HCT116 (cell line): ENCODE measurements at regions not wholly inside any gene's neighbourhood (a gene's known extent, or its start where the extent isn't known, plus 50 kb on each side); places are given as distances from the start of the nearest gene placed in this dataset.

ENCODE experiments used
- ATAC-seq: fragments of 200-7000 bp; cut with Tn5 transposase; 2 replicates; pipeline ENCODE4 v1.9.1; 2020; ENCODE audit warnings: mild to moderate bottlenecking, moderate library complexity
- BruUV-seq: library from RNA; stranded (reverse); fragments of 400-500 nt; replicated peaks from 2 replicates; lab custom pipeline; 2021; lab: Mats Ljungman, UMichigan
- CTCF ChIA-PET: fragments of 300-600 bp; sonication (Branson Sonifier 250); formaldehyde crosslinking; loops from one replicate; lab custom pipeline; 2021; ENCODE audit warnings: antibody characterized with exemption; lab: Charles Lee
- POLR2A ChIA-PET: fragments of 300-600, 350-600 bp; sonication (Branson Sonifier 250); formaldehyde crosslinking; loops from one replicate; lab custom pipeline; 2021; ENCODE audit warnings: antibody characterized with exemption; lab: Charles Lee
- RAD21 ChIA-PET, 2 experiments: fragments of 300-600 bp; sonication (Branson Sonifier 250); formaldehyde crosslinking; loops; one replicate each; lab custom pipeline; 2023; ENCODE audit warnings: low total read pairs in 2 of 2; ENCODE audit not compliant: uncharacterized antibody in 2 of 2, unreplicated experiment in 2 of 2, low non-redundant PET in 1 of 2; lab: Charles Lee
- DNase-seq: peaks from one replicate; pipeline ENCODE4 v3.0.0-alpha.2; 2010; ENCODE audit warnings: low read depth, low spot score
- H2AFZ ChIP-seq: fragments of 200-600 bp; shearing (Covaris generic), sonication (generic); 2 replicates; pipeline ENCODE4 v1.6.1; 2017; ENCODE audit warnings: low read depth, mixed run types, mixed read lengths, antibody characterized with exemption, low read length; ENCODE audit not compliant: poor library complexity, severe bottlenecking
- H3K27ac ChIP-seq: 2 replicates; pipeline ENCODE4 v1.5.1; 2012; ENCODE audit warnings: low read depth, low read length
- H3K27me3 ChIP-seq: fragments of 200-600 bp; sonication (generic); 2 replicates; pipeline ENCODE4 v1.6.1; 2016; ENCODE audit warnings: mixed run types, low read length, mixed read lengths; ENCODE audit not compliant: insufficient read depth
- H3K36me3 ChIP-seq, 2 experiments: fragments of 200-500 bp in 1 of 2; fragments of 200-600 bp in 1 of 2; sonication (Bioruptor generic) in 1 of 2; sonication (generic) in 1 of 2; 2 replicates each; pipeline versions ENCODE4 v1.5.1 to v1.6.1; 2014 to 2016; ENCODE audit warnings: low read length in 2 of 2, inconsistent platforms in 1 of 2, mixed read lengths in 1 of 2, mixed run types in 1 of 2; ENCODE audit not compliant: insufficient read depth in 2 of 2, control insufficient read depth in 1 of 2
- H3K4me1 ChIP-seq, 2 experiments: fragments of 200-600 bp in 1 of 2; sonication (generic) in 1 of 2; 2 replicates each; pipeline versions ENCODE4 v1.5.1 to v1.6.1; 2012 to 2017; ENCODE audit warnings: low read length in 2 of 2, inconsistent platforms in 1 of 2, mild to moderate bottlenecking in 1 of 2, mixed read lengths in 1 of 2, mixed run types in 1 of 2, moderate library complexity in 1 of 2; ENCODE audit not compliant: insufficient read depth in 2 of 2, control insufficient read depth in 1 of 2
- H3K4me2 ChIP-seq: fragments of 200-600 bp; sonication (generic); 2 replicates; pipeline ENCODE4 v1.6.1; 2017; ENCODE audit warnings: mixed run types, low read length, mixed read lengths
- H3K4me3 ChIP-seq, 2 experiments: fragments of 200-600 bp in 1 of 2; sonication (generic) in 1 of 2; replicated peaks in 1 of 2; 2 replicates each; pipeline ENCODE4 v1.5.1; 2011 to 2016; ENCODE audit warnings: low read length in 2 of 2, control low read depth in 1 of 2, low read depth in 1 of 2, mild to moderate bottlenecking in 1 of 2, mixed read lengths in 1 of 2, mixed run types in 1 of 2
- H3K79me2 ChIP-seq: fragments of 200-600 bp; sonication (generic); 2 replicates; pipeline ENCODE4 v1.6.1; 2017; ENCODE audit warnings: mild to moderate bottlenecking, mixed run types, low read length, moderate library complexity, mixed read lengths; ENCODE audit not compliant: insufficient read depth
- H3K9ac ChIP-seq: fragments of 200-600 bp; sonication (generic); 2 replicates; pipeline ENCODE4 v1.6.1; 2016; ENCODE audit warnings: low read length, mixed read lengths
- H3K9me2 ChIP-seq: fragments of 200-600 bp; sonication (generic), shearing (Covaris generic); 2 replicates; pipeline ENCODE4 v1.6.1; 2017; ENCODE audit warnings: mixed run types, mild to moderate bottlenecking, moderate library complexity; ENCODE audit not compliant: insufficient read depth
- H3K9me3 ChIP-seq, 2 experiments: fragments of 200-500 bp in 1 of 2; fragments of 200-600 bp in 1 of 2; sonication (Bioruptor generic) in 1 of 2; sonication (generic) in 1 of 2; 2 replicates each; pipeline ENCODE4 v1.6.1; 2014 to 2017; ENCODE audit warnings: low read length in 2 of 2, mixed read lengths in 2 of 2, inconsistent platforms in 1 of 2, low read depth in 1 of 2, mild to moderate bottlenecking in 1 of 2, mixed run types in 1 of 2, moderate library complexity in 1 of 2; ENCODE audit not compliant: control insufficient read depth in 1 of 2, insufficient read depth in 1 of 2
- H4K20me1 ChIP-seq: fragments of 200-600 bp; sonication (generic), shearing (Covaris generic); 2 replicates; pipeline ENCODE4 v1.6.1; 2017; ENCODE audit warnings: mixed run types, mild to moderate bottlenecking, moderate library complexity; ENCODE audit not compliant: insufficient read depth
- CBX3 ChIP-seq: IDR thresholded peaks from 2 replicates; pipeline ENCODE4 v1.6.1; 2012; ENCODE audit warnings: low read depth
- CEBPB ChIP-seq: IDR thresholded peaks from 2 replicates; pipeline ENCODE4 v1.6.1; 2012; ENCODE audit warnings: low read depth
- EGR1 ChIP-seq: IDR thresholded peaks from 2 replicates; pipeline ENCODE4 v1.6.1; 2012; ENCODE audit warnings: low read depth
- ELF1 ChIP-seq: IDR thresholded peaks from 2 replicates; pipeline ENCODE4 v1.6.1; 2012; ENCODE audit warnings: low read depth, borderline replicate concordance
- EZH2 ChIP-seq: fragments of 200-600 bp; sonication (generic); IDR thresholded peaks from 2 replicates; pipeline ENCODE4 v1.6.1; 2017; ENCODE audit warnings: antibody characterized with exemption, mixed run types
- FOSL1 ChIP-seq: IDR thresholded peaks from 2 replicates; pipeline ENCODE4 v1.6.1; 2012; ENCODE audit warnings: low read depth
- JUND ChIP-seq: IDR thresholded peaks from 2 replicates; pipeline ENCODE4 v1.6.1; 2012
- POLR2A ChIP-seq: IDR thresholded peaks from 2 replicates; pipeline ENCODE4 v1.7.0; 2011; ENCODE audit warnings: borderline replicate concordance; ENCODE audit not compliant: insufficient read depth, insufficient read length; ENCODE audit errors: extremely low read depth
- POLR2AphosphoS5 ChIP-seq: IDR thresholded peaks from 2 replicates; pipeline ENCODE4 v1.6.1; 2011; ENCODE audit warnings: mild to moderate bottlenecking, low read depth, low read length, moderate library complexity
- RAD21 ChIP-seq: IDR thresholded peaks from 2 replicates; pipeline ENCODE4 v1.6.1; 2012; ENCODE audit warnings: low read depth, mild to moderate bottlenecking
- SP1 ChIP-seq: IDR thresholded peaks from 2 replicates; pipeline ENCODE4 v1.6.1; 2012; ENCODE audit warnings: low read depth
- SRF ChIP-seq: IDR thresholded peaks from 2 replicates; pipeline ENCODE4 v1.6.1; 2012; ENCODE audit warnings: low read depth
- TCF7L2 ChIP-seq: IDR thresholded peaks from 2 replicates; pipeline ENCODE4 v1.7.0; 2011; ENCODE audit warnings: borderline replicate concordance, inconsistent platforms; ENCODE audit not compliant: insufficient read depth, insufficient read length; ENCODE audit errors: extremely low read depth
- YY1 ChIP-seq: IDR thresholded peaks from 2 replicates; pipeline ENCODE4 v1.6.1; 2011; ENCODE audit warnings: low read length, low read depth, moderate library complexity, mild to moderate bottlenecking; ENCODE audit not compliant: insufficient replicate concordance; ENCODE audit errors: extremely low read depth
- ZFX ChIP-seq: fragments of 450-650 bp; IDR thresholded peaks from 2 replicates; pipeline ENCODE4 v1.6.1; 2017
- ZNF274 ChIP-seq: fragments of 200-500 bp; sonication (Bioruptor generic); IDR thresholded peaks from 2 replicates; pipeline ENCODE4 v1.6.1; 2014; ENCODE audit warnings: mild to moderate bottlenecking, low read depth, low read length, inconsistent platforms
- intact Hi-C: fragments of 100-400 bp; cut with micrococcal nuclease; formaldehyde crosslinking; loops from 2 replicates; pipeline ENCODE4 v1.10.0; 2022
- TF ChIP-seq, protein P1 (sequence below): IDR thresholded peaks from 2 replicates; pipeline ENCODE4 v1.6.1; 2012; ENCODE audit warnings: low read depth
- TF ChIP-seq, protein P2 (sequence below), 3 experiments: fragments of 200-600 bp in 1 of 3; sonication (generic) in 1 of 3; IDR thresholded peaks in 2 of 3; conservative IDR thresholded peaks in 1 of 3; 2 replicates each; pipeline ENCODE4 v1.5.1; 2012 to 2017; ENCODE audit warnings: low read depth in 2 of 3, low read length in 2 of 3, antibody characterized with exemption in 1 of 3, borderline replicate concordance in 1 of 3, control low read depth in 1 of 3, mild to moderate bottlenecking in 1 of 3, mixed read lengths in 1 of 3, mixed run types in 1 of 3, moderate library complexity in 1 of 3; ENCODE audit not compliant: insufficient read depth in 1 of 3
- TF ChIP-seq, protein P3 (sequence below): IDR thresholded peaks from 2 replicates; pipeline ENCODE4 v1.6.1; 2012

DNA sequence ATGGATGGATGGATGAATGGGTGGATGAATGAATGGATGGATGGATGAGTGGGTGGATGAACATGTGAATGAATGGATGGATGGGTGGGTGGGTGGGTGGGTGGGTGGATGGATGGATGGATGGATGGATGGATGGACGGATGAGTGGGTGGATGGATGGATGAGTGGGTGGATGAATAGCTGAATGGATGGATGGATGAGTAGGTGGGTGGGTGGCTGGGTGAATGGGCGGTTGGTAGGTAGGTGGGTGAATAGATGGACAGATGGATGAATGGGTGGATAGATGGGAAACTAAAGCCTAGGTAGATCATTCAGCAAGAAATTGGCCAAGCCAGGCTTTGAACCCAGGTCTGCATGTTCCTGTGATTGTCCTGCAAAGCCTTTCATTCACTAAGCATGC, 155.6 kb downstream of the WNT5A start (continued):
- TF ChIP-seq, protein P1, sequence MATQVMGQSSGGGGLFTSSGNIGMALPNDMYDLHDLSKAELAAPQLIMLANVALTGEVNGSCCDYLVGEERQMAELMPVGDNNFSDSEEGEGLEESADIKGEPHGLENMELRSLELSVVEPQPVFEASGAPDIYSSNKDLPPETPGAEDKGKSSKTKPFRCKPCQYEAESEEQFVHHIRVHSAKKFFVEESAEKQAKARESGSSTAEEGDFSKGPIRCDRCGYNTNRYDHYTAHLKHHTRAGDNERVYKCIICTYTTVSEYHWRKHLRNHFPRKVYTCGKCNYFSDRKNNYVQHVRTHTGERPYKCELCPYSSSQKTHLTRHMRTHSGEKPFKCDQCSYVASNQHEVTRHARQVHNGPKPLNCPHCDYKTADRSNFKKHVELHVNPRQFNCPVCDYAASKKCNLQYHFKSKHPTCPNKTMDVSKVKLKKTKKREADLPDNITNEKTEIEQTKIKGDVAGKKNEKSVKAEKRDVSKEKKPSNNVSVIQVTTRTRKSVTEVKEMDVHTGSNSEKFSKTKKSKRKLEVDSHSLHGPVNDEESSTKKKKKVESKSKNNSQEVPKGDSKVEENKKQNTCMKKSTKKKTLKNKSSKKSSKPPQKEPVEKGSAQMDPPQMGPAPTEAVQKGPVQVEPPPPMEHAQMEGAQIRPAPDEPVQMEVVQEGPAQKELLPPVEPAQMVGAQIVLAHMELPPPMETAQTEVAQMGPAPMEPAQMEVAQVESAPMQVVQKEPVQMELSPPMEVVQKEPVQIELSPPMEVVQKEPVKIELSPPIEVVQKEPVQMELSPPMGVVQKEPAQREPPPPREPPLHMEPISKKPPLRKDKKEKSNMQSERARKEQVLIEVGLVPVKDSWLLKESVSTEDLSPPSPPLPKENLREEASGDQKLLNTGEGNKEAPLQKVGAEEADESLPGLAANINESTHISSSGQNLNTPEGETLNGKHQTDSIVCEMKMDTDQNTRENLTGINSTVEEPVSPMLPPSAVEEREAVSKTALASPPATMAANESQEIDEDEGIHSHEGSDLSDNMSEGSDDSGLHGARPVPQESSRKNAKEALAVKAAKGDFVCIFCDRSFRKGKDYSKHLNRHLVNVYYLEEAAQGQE: no peak
- no peak for TF ChIP-seq SP1
- no peak for TF ChIP-seq FOSL1
- TF ChIP-seq ZNF274: no peak

DNA sequence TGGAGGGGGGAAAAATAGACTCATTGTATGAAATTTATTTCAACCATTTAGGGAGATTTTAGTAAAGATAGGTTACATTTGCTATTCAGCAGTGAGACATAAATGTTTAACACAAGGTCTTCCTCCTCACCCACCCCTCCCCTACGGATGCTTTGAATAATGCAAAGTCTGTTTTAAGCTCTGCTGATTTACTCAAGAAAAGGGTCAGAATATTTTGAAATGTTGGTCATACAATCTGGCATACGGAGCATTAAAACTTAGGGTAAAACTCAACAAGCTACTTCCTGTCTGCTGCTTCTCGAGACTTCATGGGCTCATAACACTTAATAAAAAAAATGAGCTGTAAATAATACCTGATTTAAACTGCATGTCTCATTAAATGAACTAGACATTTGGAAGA, 156.3 kb downstream of the WNT5A start:
- no peaks in the 10 kb centered on the region for H3K27me3 ChIP-seq
- ChIA-PET POLR2A (no interaction called here), CTCF (no interaction called here), RAD21 (no interaction called here)
- peaks cover 8 to 11% of the 10 kb centered on the region in 2 experiments; a peak in 2 of 4 replicates for H3K9me3 ChIP-seq
- no peaks in the 10 kb centered on the region for H3K36me3 ChIP-seq
- no peak overlapping the region for H3K4me2 ChIP-seq
- no peak overlapping the region for H2AFZ ChIP-seq
- H3K9ac ChIP-seq: no peak overlapping the region
- no TSS peak for BruUV-seq
- H3K27ac ChIP-seq: no peak overlapping the region
- H3K4me3 ChIP-seq: no peak overlapping the region
- no peaks in the 10 kb centered on the region for H3K9me2 ChIP-seq
- no peaks in the 10 kb centered on the region for H3K4me1 ChIP-seq
- ATAC-seq: no peak
- intact Hi-C loops: no loop called here
- H4K20me1 ChIP-seq: no peaks in the 10 kb centered on the region
- DNase-seq: no peak
- no peaks in the 10 kb centered on the region for H3K79me2 ChIP-seq
- TF ChIP-seq POLR2A (no peak), RAD21 (no peak), CEBPB (no peak), POLR2AphosphoS5 (no peak), ZFX (no peak), SRF (no peak), JUND (no peak), ZNF274 (no peak), EZH2 (no peak), YY1 (no peak), EGR1 (no peak), ELF1 (no peak), TCF7L2 (no peak), CBX3 (no peak)
- TF ChIP-seq, protein P1: no peak
- TF ChIP-seq, protein P2, sequence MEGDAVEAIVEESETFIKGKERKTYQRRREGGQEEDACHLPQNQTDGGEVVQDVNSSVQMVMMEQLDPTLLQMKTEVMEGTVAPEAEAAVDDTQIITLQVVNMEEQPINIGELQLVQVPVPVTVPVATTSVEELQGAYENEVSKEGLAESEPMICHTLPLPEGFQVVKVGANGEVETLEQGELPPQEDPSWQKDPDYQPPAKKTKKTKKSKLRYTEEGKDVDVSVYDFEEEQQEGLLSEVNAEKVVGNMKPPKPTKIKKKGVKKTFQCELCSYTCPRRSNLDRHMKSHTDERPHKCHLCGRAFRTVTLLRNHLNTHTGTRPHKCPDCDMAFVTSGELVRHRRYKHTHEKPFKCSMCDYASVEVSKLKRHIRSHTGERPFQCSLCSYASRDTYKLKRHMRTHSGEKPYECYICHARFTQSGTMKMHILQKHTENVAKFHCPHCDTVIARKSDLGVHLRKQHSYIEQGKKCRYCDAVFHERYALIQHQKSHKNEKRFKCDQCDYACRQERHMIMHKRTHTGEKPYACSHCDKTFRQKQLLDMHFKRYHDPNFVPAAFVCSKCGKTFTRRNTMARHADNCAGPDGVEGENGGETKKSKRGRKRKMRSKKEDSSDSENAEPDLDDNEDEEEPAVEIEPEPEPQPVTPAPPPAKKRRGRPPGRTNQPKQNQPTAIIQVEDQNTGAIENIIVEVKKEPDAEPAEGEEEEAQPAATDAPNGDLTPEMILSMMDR (IDR thresholded peaks at IDR 0.05 in 2 of 3, conservative IDR thresholded peaks at IDR 0.05 in 1 of 3; ENCODE audit: borderline replicate concordance in 1 of 3, insufficient read depth in 1 of 3, low read depth in 2 of 3, low read length in 2 of 3): no peak
- TF ChIP-seq, protein P3, sequence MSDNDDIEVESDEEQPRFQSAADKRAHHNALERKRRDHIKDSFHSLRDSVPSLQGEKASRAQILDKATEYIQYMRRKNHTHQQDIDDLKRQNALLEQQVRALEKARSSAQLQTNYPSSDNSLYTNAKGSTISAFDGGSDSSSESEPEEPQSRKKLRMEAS: no peak
